Esophagus muscularis mucosa (tissue), 4 donors: ENCODE measurements at regions not wholly inside any gene's neighbourhood (a gene's known extent, or its start where the extent isn't known, plus 50 kb on each side); places are given as distances from the start of the nearest gene placed in this dataset.

Experiments
- DNase-seq: peaks from one replicate; pipeline ENCODE4 v3.0.0-alpha.2; 2017; ENCODE audit errors: extremely low spot score
- H3K27ac ChIP-seq, 4 donors: fragments of 200-600 bp; sonication (generic); replicated peaks in 1 of 4; 1 replicate in 3 of 4; 2 replicates in 1 of 4; pipeline ENCODE4 v1.5.1; 2016 to 2019; ENCODE audit warnings: mild to moderate bottlenecking in 1 of 4
- H3K27me3 ChIP-seq, 4 donors: fragments of 200-600 bp; sonication (generic); one replicate each; pipeline versions ENCODE4 v1.5.1 to v1.6.0; 2016 to 2019
- H3K36me3 ChIP-seq, 4 donors: fragments of 200-600 bp; sonication (generic); one replicate each; pipeline ENCODE4 v1.5.1; 2016 to 2019
- H3K4me1 ChIP-seq, 4 donors: fragments of 200-600 bp; sonication (generic); one replicate each; pipeline ENCODE4 v1.5.1; 2016 to 2019
- H3K4me3 ChIP-seq, 4 donors: fragments of 200-600 bp; sonication (generic); 1 replicate in 2 of 4; 2 replicates in 2 of 4; pipeline ENCODE4 v1.5.1; 2016 to 2019; ENCODE audit warnings: mild to moderate bottlenecking in 4 of 4, moderate library complexity in 1 of 4
- H3K9me3 ChIP-seq, 4 donors: fragments of 200-600 bp; sonication (generic); 1 replicate in 3 of 4; 2 replicates in 1 of 4; pipeline ENCODE4 v1.5.1; 2016 to 2019
- CTCF ChIP-seq, 3 experiments: fragments of 200-600 bp in 2 of 3; fragments of 450-650 bp in 1 of 3; sonication (generic) in 2 of 3; IDR thresholded peaks; one replicate each; pipeline ENCODE4 v1.5.1; 2017 to 2019; ENCODE audit warnings: antibody characterized with exemption in 3 of 3, mild to moderate bottlenecking in 2 of 3, moderate library complexity in 1 of 3
- EP300 ChIP-seq: sonication (generic); formaldehyde crosslinking; IDR thresholded peaks from one replicate; pipeline ENCODE4 v1.6.1; 2017; ENCODE audit warnings: antibody characterized with exemption
- POLR2A ChIP-seq: fragments of 450-650 bp; IDR thresholded peaks from one replicate; pipeline ENCODE4 v1.6.1; 2017; ENCODE audit warnings: antibody characterized with exemption, moderate library complexity, mild to moderate bottlenecking, low read depth
- POLR2AphosphoS5 ChIP-seq, 2 donors: sonication (generic); formaldehyde crosslinking; IDR thresholded peaks; one replicate each; pipeline ENCODE4 v1.6.1; 2017; ENCODE audit warnings: antibody characterized with exemption in 2 of 2
- WGBS: methylation state at CpG from one replicate; pipeline ENCODE4 v1.1.5; 2018; 5-methylcytosine and 5-hydroxymethylcytosine counted together
- intact Hi-C: fragments of 100-400 bp; cut with DNase I; formaldehyde crosslinking; loops from one replicate; pipeline ENCODE4 v1.15.1; 2023

GRCh38 chr13:100827489-100828176, 153.0 kb upstream of the TMTC4 start:
- intact Hi-C loops: no loop called here

GRCh38 chr13:100826441-100826840, 151.8 kb upstream of the TMTC4 start:
- WGBS: 54% methylated on average over 3 of the region's 3 CpGs
- Histone ChIP-seq H3K4me3 (no peak overlapping the region), H3K9me3 (peaks cover 0 to 10% (median 7%) of the 10 kb centered on the region in 4 donors), H3K27ac (no peak overlapping the region), H3K36me3 (no peaks in the 10 kb centered on the region), H3K4me1 (peaks cover 0 to 8% (median 2%) of the 10 kb centered on the region in 4 donors), H3K27me3 (peaks cover 0 to 6% (median 0%) of the 10 kb centered on the region in 4 donors)
- intact Hi-C loops: no loop called here
- no peak for DNase-seq
- TF ChIP-seq POLR2AphosphoS5 (IDR thresholded peaks at IDR 0.05) (no peak), CTCF (IDR thresholded peaks at IDR 0.05) (no peak), EP300 (no peak)

More at GRCh38 chr13:100827489-100828176, 153.0 kb upstream of the TMTC4 start:
- TF ChIP-seq POLR2A (no peak), POLR2AphosphoS5 (IDR thresholded peaks at IDR 0.05) (no peak), EP300 (no peak), CTCF (IDR thresholded peaks at IDR 0.05) (no peak)
- no peak for DNase-seq
- H3K4me3 ChIP-seq: no peak overlapping the region
- H3K36me3 ChIP-seq: no peaks in the 10 kb centered on the region
- H3K27me3 ChIP-seq: peaks cover 0 to 6% (median 0%) of the 10 kb centered on the region in 4 donors
- H3K9me3 ChIP-seq: peaks cover 0 to 10% (median 7%) of the 10 kb centered on the region in 4 donors
- peaks cover 0 to 8% (median 2%) of the 10 kb centered on the region in 4 donors for H3K4me1 ChIP-seq
- 34% methylated on average over 8 of the region's 8 CpGs for WGBS
- no peak overlapping the region for H3K27ac ChIP-seq

- 68% methylated on average over 3 of the region's 3 CpGs for WGBS
Measured at GRCh38 chr13:100825557-100825956, 151.0 kb upstream of the TMTC4 start.

GRCh38 chr13:100824366-100824765, 149.8 kb upstream of the TMTC4 start:
- Histone ChIP-seq H3K9me3 (peaks cover 0 to 10% (median 7%) of the 10 kb centered on the region in 4 donors), H3K27ac (no peak overlapping the region), H3K36me3 (no peaks in the 10 kb centered on the region), H3K27me3 (peaks cover 0 to 6% (median 0%) of the 10 kb centered on the region in 4 donors), H3K4me1 (peaks cover 0 to 8% (median 2%) of the 10 kb centered on the region in 4 donors), H3K4me3 (no peak overlapping the region)
- WGBS: 42% methylated on average over 3 of the region's 3 CpGs
- DNase-seq: no peak
- no peak for TF ChIP-seq POLR2AphosphoS5 (IDR thresholded peaks at IDR 0.05)
- TF ChIP-seq POLR2A: no peak
- intact Hi-C loops: no loop called here

More at GRCh38 chr13:100825557-100825956, 151.0 kb upstream of the TMTC4 start:
- Histone ChIP-seq H3K4me3 (no peak overlapping the region), H3K27ac (no peak overlapping the region), H3K36me3 (no peaks in the 10 kb centered on the region), H3K27me3 (peaks cover 0 to 6% (median 0%) of the 10 kb centered on the region in 4 donors), H3K4me1 (peaks cover 0 to 8% (median 2%) of the 10 kb centered on the region in 4 donors), H3K9me3 (peaks cover 0 to 10% (median 7%) of the 10 kb centered on the region in 4 donors)
- intact Hi-C loops: no loop called here
- no peak for DNase-seq
- TF ChIP-seq CTCF (IDR thresholded peaks at IDR 0.05) (no peak), POLR2A (no peak), EP300 (no peak)

- intact Hi-C loops: no loop called here
- H3K4me1 ChIP-seq: peaks cover 0 to 11% (median 2%) of the 10 kb centered on the region in 4 donors
- peaks cover 0 to 6% (median 0%) of the 10 kb centered on the region in 4 donors for H3K27me3 ChIP-seq
- WGBS: 86% methylated on average over 3 of the region's 3 CpGs
- DNase-seq: no peak
- TF ChIP-seq POLR2A (no peak), EP300 (no peak), CTCF (IDR thresholded peaks at IDR 0.05) (no peak), POLR2AphosphoS5 (IDR thresholded peaks at IDR 0.05) (no peak)
- H3K36me3 ChIP-seq: no peaks in the 10 kb centered on the region
- H3K9me3 ChIP-seq: peaks cover 0 to 1% (median under 1%) of the 10 kb centered on the region in 4 donors
- no peak overlapping the region for H3K4me3 ChIP-seq
- no peak overlapping the region for H3K27ac ChIP-seq
Measured at GRCh38 chr13:100823448-100823847, 148.9 kb upstream of the TMTC4 start.
